IMR-90 (cell line): ENCODE measurements at regions not wholly inside any gene's neighbourhood (a gene's known extent, or its start where the extent isn't known, plus 50 kb on each side); places are given as distances from the start of the nearest gene placed in this dataset.

Experiments used
- ATAC-seq: fragments of 200-7000 bp; cut with Tn5 transposase; 2 replicates; pipeline ENCODE4 v1.9.1; 2020; ENCODE audit warnings: low read depth, mild to moderate bottlenecking, moderate library complexity
- BruUV-seq: library from RNA; stranded (reverse); fragments of 400-500 nt; replicated peaks from 2 replicates; lab custom pipeline; 2021; lab: Mats Ljungman, UMichigan
- CTCF ChIA-PET: fragments of 300-600 bp; formaldehyde crosslinking; extraction: SDS; loops from one replicate; lab custom pipeline; 2021; ENCODE audit warnings: antibody characterized with exemption; lab: Yijun Ruan, JAX
- POLR2A ChIA-PET: fragments of 300-600 bp; sonication (Branson Sonifier 250); formaldehyde crosslinking; loops from one replicate; lab custom pipeline; 2022; ENCODE audit warnings: antibody characterized with exemption; ENCODE audit not compliant: unreplicated experiment; lab: Charles Lee
- DNase-seq: peaks from one replicate; pipeline ENCODE4 v3.0.0; 2013
- H2AFZ ChIP-seq: replicated peaks from 2 replicates; pipeline ENCODE3; 2013; ENCODE audit warnings: low read length, mild to moderate bottlenecking; ENCODE audit not compliant: poor library complexity
- H2AK5ac ChIP-seq: 2 replicates; pipeline ENCODE4 v1.6.1; 2013; ENCODE audit warnings: low read depth, low read length, inconsistent platforms
- H2AK9ac ChIP-seq: replicated peaks from 2 replicates; pipeline ENCODE3; 2013; ENCODE audit warnings: mild to moderate bottlenecking, low read depth, low read length, moderate library complexity; ENCODE audit not compliant: poor library complexity
- H2BK120ac ChIP-seq: 2 replicates; pipeline ENCODE4 v1.6.1; 2013; ENCODE audit warnings: low read depth, low read length, inconsistent platforms
- H2BK15ac ChIP-seq: 3 replicates; pipeline ENCODE4 v1.6.1; 2013; ENCODE audit warnings: low read depth, low read length, inconsistent platforms
- H2BK20ac ChIP-seq: 2 replicates; pipeline ENCODE4 v1.6.1; 2013; ENCODE audit warnings: low read depth, mild to moderate bottlenecking, inconsistent platforms, low read length, moderate library complexity
- H2BK5ac ChIP-seq: 2 replicates; pipeline ENCODE4 v1.6.1; 2013; ENCODE audit warnings: mild to moderate bottlenecking, low read depth, low read length, inconsistent platforms; ENCODE audit not compliant: poor library complexity, severe bottlenecking
- H3K14ac ChIP-seq: replicated peaks from 2 replicates; pipeline ENCODE4 v1.6.1; 2013; ENCODE audit warnings: low read depth, low read length, inconsistent platforms
- H3K18ac ChIP-seq: 2 replicates; pipeline ENCODE4 v1.6.1; 2013; ENCODE audit warnings: low read depth, low read length, control low read depth
- H3K23ac ChIP-seq: 2 replicates; pipeline ENCODE4 v1.6.1; 2013; ENCODE audit warnings: low read depth, low read length, inconsistent platforms
- H3K27ac ChIP-seq: 2 replicates; pipeline ENCODE4 v1.5.1; 2013; ENCODE audit warnings: mild to moderate bottlenecking, control low read depth, low read length; ENCODE audit not compliant: insufficient read depth
- H3K27me3 ChIP-seq: 2 replicates; pipeline ENCODE4 v1.6.1; 2013; ENCODE audit warnings: low read length; ENCODE audit not compliant: control insufficient read depth, insufficient read depth
- H3K36me3 ChIP-seq: 2 replicates; pipeline ENCODE4 v1.6.1; 2013; ENCODE audit warnings: low read length, mixed read lengths; ENCODE audit not compliant: control insufficient read depth, insufficient read depth
- H3K4ac ChIP-seq: 2 replicates; pipeline ENCODE4 v1.6.1; 2013; ENCODE audit warnings: low read depth, low read length, inconsistent platforms
- H3K4me1 ChIP-seq: 2 replicates; pipeline ENCODE4 v1.6.1; 2013; ENCODE audit warnings: low read length, mixed read lengths; ENCODE audit not compliant: control insufficient read depth, insufficient read depth
- H3K4me2 ChIP-seq: 2 replicates; pipeline ENCODE4 v1.6.1; 2013; ENCODE audit warnings: low read depth, mild to moderate bottlenecking, control low read depth, low read length, moderate library complexity
- H3K4me3 ChIP-seq: 2 replicates; pipeline ENCODE4 v1.5.1; 2013; ENCODE audit warnings: low read depth, mild to moderate bottlenecking, control low read depth, low read length, moderate library complexity; ENCODE audit not compliant: insufficient read depth
- H3K56ac ChIP-seq: 2 replicates; pipeline ENCODE4 v1.6.1; 2013; ENCODE audit warnings: low read length, inconsistent platforms; ENCODE audit not compliant: insufficient read depth; ENCODE audit errors: extremely low read depth
- H3K79me1 ChIP-seq, 2 experiments: 2 replicates each; pipeline ENCODE4 v1.6.1; 2013; ENCODE audit warnings: low read length in 2 of 2, inconsistent platforms in 1 of 2, low read depth in 1 of 2
- H3K9ac ChIP-seq: 2 replicates; pipeline ENCODE4 v1.6.1; 2013; ENCODE audit warnings: low read depth, low read length, control low read depth
- H3K9me1 ChIP-seq: 2 replicates; pipeline ENCODE4 v1.6.1; 2013; ENCODE audit warnings: low read length, inconsistent platforms; ENCODE audit not compliant: insufficient read depth
- H3K9me3 ChIP-seq: 2 replicates; pipeline ENCODE4 v1.6.1; 2013; ENCODE audit warnings: low read length; ENCODE audit not compliant: control insufficient read depth, insufficient read depth
- H4K20me1 ChIP-seq: 2 replicates; pipeline ENCODE4 v1.6.1; 2013; ENCODE audit warnings: low read length, inconsistent platforms; ENCODE audit not compliant: insufficient read depth
- H4K5ac ChIP-seq: 2 replicates; pipeline ENCODE4 v1.6.1; 2013; ENCODE audit warnings: mild to moderate bottlenecking, low read depth, low read length, control low read depth
- H4K8ac ChIP-seq, 2 experiments: 2 replicates each; pipeline ENCODE4 v1.6.1; 2013; ENCODE audit warnings: low read depth in 2 of 2, low read length in 2 of 2, control low read depth in 1 of 2, inconsistent platforms in 1 of 2
- H4K91ac ChIP-seq: 2 replicates; pipeline ENCODE4 v1.6.1; 2013; ENCODE audit warnings: low read depth, low read length, inconsistent platforms; ENCODE audit not compliant: insufficient read depth
- BHLHE40 ChIP-seq: fragments of 150-350 bp; IDR thresholded peaks from 2 replicates; pipeline ENCODE4 v1.6.1; 2016; ENCODE audit warnings: mild to moderate bottlenecking, low read depth, low read length
- CEBPB ChIP-seq: IDR thresholded peaks from 2 replicates; pipeline ENCODE4 v1.6.1; 2012; ENCODE audit warnings: low read depth, low read length, improper control_type of control experiment
- CHD1 ChIP-seq: IDR thresholded peaks from 2 replicates; pipeline ENCODE4 v1.6.1; 2012; ENCODE audit warnings: low read depth, low read length, improper control_type of control experiment
- FOS ChIP-seq: fragments of 150-350 bp; IDR thresholded peaks from 2 replicates; pipeline ENCODE4 v1.6.1; 2016; ENCODE audit warnings: low read depth, low read length
- MAFK ChIP-seq: IDR thresholded peaks from 2 replicates; pipeline ENCODE4 v1.6.1; 2012; ENCODE audit warnings: low read depth, low read length, improper control_type of control experiment
- MAZ ChIP-seq: IDR thresholded peaks from 2 replicates; pipeline ENCODE4 v1.6.1; 2012; ENCODE audit warnings: low read depth, mild to moderate bottlenecking, low read length, improper control_type of control experiment, moderate library complexity, borderline replicate concordance
- MXI1 ChIP-seq: IDR thresholded peaks from 2 replicates; pipeline ENCODE4 v1.6.1; 2012; ENCODE audit warnings: low read depth, mild to moderate bottlenecking, low read length, moderate library complexity, borderline replicate concordance
- NFE2L2 ChIP-seq: fragments of 150-350 bp; IDR thresholded peaks from 2 replicates; pipeline ENCODE4 v1.6.1; 2016; ENCODE audit warnings: low read depth, mild to moderate bottlenecking, low read length
- POLR2A ChIP-seq: IDR thresholded peaks from 2 replicates; pipeline ENCODE4 v1.6.1; 2012; ENCODE audit warnings: mild to moderate bottlenecking, low read depth, low read length
- RAD21 ChIP-seq: IDR thresholded peaks from 2 replicates; pipeline ENCODE4 v1.6.1; 2012; ENCODE audit warnings: low read length, improper control_type of control experiment
- RCOR1 ChIP-seq: IDR thresholded peaks from 2 replicates; pipeline ENCODE4 v1.6.1; 2012; ENCODE audit warnings: mild to moderate bottlenecking, low read length, improper control_type of control experiment; ENCODE audit not compliant: insufficient replicate concordance
- RFX5 ChIP-seq: IDR thresholded peaks from 2 replicates; pipeline ENCODE4 v1.8.0; 2012; ENCODE audit warnings: low read depth, mild to moderate bottlenecking, low read length, moderate library complexity
- SMC3 ChIP-seq: fragments of 150-350 bp; IDR thresholded peaks from 2 replicates; pipeline ENCODE4 v1.6.1; 2016; ENCODE audit warnings: low read depth, mild to moderate bottlenecking, antibody characterized with exemption, low read length, moderate library complexity
- WGBS, 2 experiments: methylation state at CpG; one replicate each; pipeline versions ENCODE4 v1.1.5 to v1.1.7; 2013; ENCODE audit warnings: missing lambda C conversion rate in 2 of 2; ENCODE audit not compliant: insufficient read length in 1 of 2; ENCODE audit errors: extremely low coverage in 2 of 2; 5-methylcytosine and 5-hydroxymethylcytosine counted together
- dilution Hi-C: fragments of 300-500 bp; cut with HindIII; formaldehyde crosslinking; loops from one replicate; pipeline ENCODE4 v1.14.3; 2018; ENCODE audit warnings: low sequenced_read_pairs; ENCODE audit not compliant: unreplicated experiment
- in situ Hi-C: fragments of 300-500 bp; cut with MboI; formaldehyde crosslinking; loops from 3 replicates; pipeline ENCODE4 v1.14.3; 2019; ENCODE audit warnings: low sequenced_read_pairs, inconsistent platforms, mixed read lengths
- intact Hi-C: fragments of 100-400 bp; cut with micrococcal nuclease; formaldehyde crosslinking; loops from 2 replicates; pipeline ENCODE4 v1.10.0; 2022
- TF ChIP-seq, protein P1 (sequence below): fragments of 150-350 bp; IDR thresholded peaks from 2 replicates; pipeline ENCODE4 v1.6.1; 2016; ENCODE audit warnings: low read depth, mild to moderate bottlenecking, low read length, moderate library complexity, borderline replicate concordance
- TF ChIP-seq, protein P2 (sequence below): conservative IDR thresholded peaks from 2 replicates; pipeline ENCODE4 v1.5.1; 2012; ENCODE audit warnings: mild to moderate bottlenecking, low read depth, low read length, improper control_type of control experiment
- TF ChIP-seq, protein P3 (sequence below): fragments of 150-350 bp; IDR thresholded peaks from 2 replicates; pipeline ENCODE4 v1.6.1; 2017; ENCODE audit warnings: mild to moderate bottlenecking, antibody characterized with exemption, low read length, low read depth

DNA sequence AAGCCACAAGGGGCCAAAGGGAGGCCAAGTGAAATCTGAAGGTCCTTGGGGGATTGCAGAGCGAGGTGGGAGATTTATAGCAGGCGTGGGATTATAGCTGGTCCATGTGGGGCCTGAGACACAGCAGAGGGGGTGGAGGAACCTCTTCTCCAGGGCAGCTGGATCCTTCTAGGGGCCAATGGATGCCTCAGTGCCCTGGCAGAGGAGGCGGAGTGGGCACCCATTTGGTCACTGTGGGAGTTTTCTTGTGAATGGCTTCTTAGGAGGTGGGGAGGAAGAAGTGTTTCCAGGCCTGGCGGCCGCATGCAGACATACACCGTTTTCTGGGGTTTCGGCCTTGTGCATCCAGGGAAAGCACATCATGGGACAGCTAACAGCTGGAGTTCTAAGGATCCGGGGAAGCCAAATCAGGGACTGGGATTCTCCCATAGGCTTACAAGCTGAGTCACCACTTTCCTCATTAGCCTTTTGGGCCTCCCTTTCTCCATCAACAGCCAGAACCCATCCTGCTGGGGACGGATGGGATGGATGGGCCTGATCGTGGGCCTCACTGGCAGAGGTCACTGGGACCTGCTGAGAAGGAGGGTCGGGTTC is 76.5 kb downstream of the RHOU start:
- no peaks in the 10 kb centered on the region for H3K9me3 ChIP-seq
- no peak overlapping the region for H2AK9ac ChIP-seq
- H4K20me1 ChIP-seq, result no peaks in the 10 kb centered on the region
- no peaks in the 10 kb centered on the region for H3K9me1 ChIP-seq
- CTCF ChIA-PET, result no interaction called here
- intact Hi-C loops, result no loop called here
- H3K9ac ChIP-seq, result no peak overlapping the region
- H3K4me2 ChIP-seq, result no peak overlapping the region
- no peak overlapping the region for H4K5ac ChIP-seq
- DNase-seq (no peak), ATAC-seq (no peak)
- no peak overlapping the region for H3K56ac ChIP-seq
- no peak overlapping the region for H2BK15ac ChIP-seq
- POLR2A ChIA-PET, result interaction anchor here (0.7 kb wide), 1 partner anchor 8 kb away, joined by 3 read pairs; no protein-coding TSS in a partner anchor
- no peak overlapping the region for H2BK120ac ChIP-seq
- H3K18ac ChIP-seq, result no peak overlapping the region
- TF ChIP-seq NFE2L2 (no peak), MAFK (no peak), MAZ (no peak), RAD21 (no peak), RFX5 (no peak), RCOR1 (no peak), MXI1 (no peak), BHLHE40 (no peak), CEBPB (no peak), FOS (no peak), CHD1 (no peak), POLR2A (no peak), SMC3 (no peak)
- TF ChIP-seq, protein P1, sequence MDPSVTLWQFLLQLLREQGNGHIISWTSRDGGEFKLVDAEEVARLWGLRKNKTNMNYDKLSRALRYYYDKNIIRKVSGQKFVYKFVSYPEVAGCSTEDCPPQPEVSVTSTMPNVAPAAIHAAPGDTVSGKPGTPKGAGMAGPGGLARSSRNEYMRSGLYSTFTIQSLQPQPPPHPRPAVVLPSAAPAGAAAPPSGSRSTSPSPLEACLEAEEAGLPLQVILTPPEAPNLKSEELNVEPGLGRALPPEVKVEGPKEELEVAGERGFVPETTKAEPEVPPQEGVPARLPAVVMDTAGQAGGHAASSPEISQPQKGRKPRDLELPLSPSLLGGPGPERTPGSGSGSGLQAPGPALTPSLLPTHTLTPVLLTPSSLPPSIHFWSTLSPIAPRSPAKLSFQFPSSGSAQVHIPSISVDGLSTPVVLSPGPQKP, result no peak
- TF ChIP-seq, protein P2, sequence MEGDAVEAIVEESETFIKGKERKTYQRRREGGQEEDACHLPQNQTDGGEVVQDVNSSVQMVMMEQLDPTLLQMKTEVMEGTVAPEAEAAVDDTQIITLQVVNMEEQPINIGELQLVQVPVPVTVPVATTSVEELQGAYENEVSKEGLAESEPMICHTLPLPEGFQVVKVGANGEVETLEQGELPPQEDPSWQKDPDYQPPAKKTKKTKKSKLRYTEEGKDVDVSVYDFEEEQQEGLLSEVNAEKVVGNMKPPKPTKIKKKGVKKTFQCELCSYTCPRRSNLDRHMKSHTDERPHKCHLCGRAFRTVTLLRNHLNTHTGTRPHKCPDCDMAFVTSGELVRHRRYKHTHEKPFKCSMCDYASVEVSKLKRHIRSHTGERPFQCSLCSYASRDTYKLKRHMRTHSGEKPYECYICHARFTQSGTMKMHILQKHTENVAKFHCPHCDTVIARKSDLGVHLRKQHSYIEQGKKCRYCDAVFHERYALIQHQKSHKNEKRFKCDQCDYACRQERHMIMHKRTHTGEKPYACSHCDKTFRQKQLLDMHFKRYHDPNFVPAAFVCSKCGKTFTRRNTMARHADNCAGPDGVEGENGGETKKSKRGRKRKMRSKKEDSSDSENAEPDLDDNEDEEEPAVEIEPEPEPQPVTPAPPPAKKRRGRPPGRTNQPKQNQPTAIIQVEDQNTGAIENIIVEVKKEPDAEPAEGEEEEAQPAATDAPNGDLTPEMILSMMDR, result no peak
- TF ChIP-seq, protein P3, sequence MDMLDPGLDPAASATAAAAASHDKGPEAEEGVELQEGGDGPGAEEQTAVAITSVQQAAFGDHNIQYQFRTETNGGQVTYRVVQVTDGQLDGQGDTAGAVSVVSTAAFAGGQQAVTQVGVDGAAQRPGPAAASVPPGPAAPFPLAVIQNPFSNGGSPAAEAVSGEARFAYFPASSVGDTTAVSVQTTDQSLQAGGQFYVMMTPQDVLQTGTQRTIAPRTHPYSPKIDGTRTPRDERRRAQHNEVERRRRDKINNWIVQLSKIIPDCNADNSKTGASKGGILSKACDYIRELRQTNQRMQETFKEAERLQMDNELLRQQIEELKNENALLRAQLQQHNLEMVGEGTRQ, result no peak
- H3K14ac ChIP-seq, result no peak overlapping the region
- no peak overlapping the region for H2BK20ac ChIP-seq
- H4K91ac ChIP-seq, result no peak overlapping the region
- H4K8ac ChIP-seq, result no peak overlapping the region
- H2BK5ac ChIP-seq, result no peak overlapping the region
- peaks cover 8% of the 10 kb centered on the region for H3K27me3 ChIP-seq
- no peak overlapping the region for H2AFZ ChIP-seq
- H3K79me1 ChIP-seq, result no peaks in the 10 kb centered on the region
- peaks cover 2% of the 10 kb centered on the region; the same call in 1 of the 2 replicates for H3K4me1 ChIP-seq
- no peak overlapping the region for H2AK5ac ChIP-seq
- H3K23ac ChIP-seq, result no peak overlapping the region
- H3K36me3 ChIP-seq, result no peaks in the 10 kb centered on the region
- no peak overlapping the region for H3K4ac ChIP-seq
- in situ Hi-C loops, result no loop called here
- dilution Hi-C loops, result no loop called here
- BruUV-seq, result no TSS peak
- no peak overlapping the region for H3K27ac ChIP-seq
- H3K4me3 ChIP-seq, result no peak overlapping the region
- 33% methylated on average over 1 of the region's 11 CpGs; no CpG with 5 or more reads in 1 of the 2 experiments for WGBS, 2 experiments
